ENCODE measurements at regions not wholly inside any gene's neighbourhood (a gene's known extent, or its start where the extent isn't known, plus 50 kb on each side); places are given as distances from the start of the nearest gene placed in this dataset.

GRCh38 chr7:155985518-155986250 is 173.4 kb upstream of the SHH start:
- POLR2A ChIA-PET (ENCODE audit: low non-redundant PET) = no interaction called here
- CTCF ChIA-PET = no interaction called here
- DNase-seq (ENCODE audit: low spot score) = no peak
- no peak for TF ChIP-seq CTCF (conservative IDR thresholded peaks at IDR 0.05; ENCODE audit: low read depth)
- H3K27ac ChIP-seq = no peak overlapping the region

GRCh38 chr7:155984609-155985405 is 172.5 kb upstream of the SHH start:
- POLR2A ChIA-PET (ENCODE audit: low non-redundant PET) = no interaction called here
- CTCF ChIA-PET = interaction anchor here (0.5 kb wide), 1 partner anchor 574 kb away, joined by 5 read pairs; no protein-coding TSS in a partner anchor
- no peak for TF ChIP-seq CTCF (conservative IDR thresholded peaks at IDR 0.05; ENCODE audit: low read depth)
- no peak overlapping the region for H3K27ac ChIP-seq
- no peak for DNase-seq (ENCODE audit: low spot score)

GRCh38 chr7:155984028-155984580 is 171.8 kb upstream of the SHH start:
- ChIA-PET CTCF (no interaction called here), POLR2A (ENCODE audit: low non-redundant PET) (no interaction called here)
- no peak for TF ChIP-seq CTCF (conservative IDR thresholded peaks at IDR 0.05; ENCODE audit: low read depth)
- no peak for DNase-seq (ENCODE audit: low spot score)
- no peak overlapping the region for H3K27ac ChIP-seq

GRCh38 chr7:155983176-155983815 is 171.0 kb upstream of the SHH start:
- no peak for TF ChIP-seq CTCF (conservative IDR thresholded peaks at IDR 0.05; ENCODE audit: low read depth)
- no peak overlapping the region for H3K27ac ChIP-seq
- ChIA-PET CTCF (no interaction called here), POLR2A (ENCODE audit: low non-redundant PET) (no interaction called here)
- no peak for DNase-seq (ENCODE audit: low spot score)

- DNase-seq (ENCODE audit: low spot score) = no peak
- H3K27ac ChIP-seq = no peak overlapping the region
- POLR2A ChIA-PET (ENCODE audit: low non-redundant PET) = no interaction called here
- CTCF ChIA-PET = no interaction called here
- no peak for TF ChIP-seq CTCF (conservative IDR thresholded peaks at IDR 0.05; ENCODE audit: low read depth)
Measured at GRCh38 chr7:155981703-155982102, 169.4 kb upstream of the SHH start.

- DNase-seq (ENCODE audit: low spot score) = no peak
- POLR2A ChIA-PET (ENCODE audit: low non-redundant PET) = no interaction called here
- CTCF ChIA-PET = interaction anchor here (0.7 kb wide), 1 partner anchor 37 kb away, joined by 3 read pairs; no protein-coding TSS in a partner anchor
- no peak for TF ChIP-seq CTCF (conservative IDR thresholded peaks at IDR 0.05; ENCODE audit: low read depth)
- no peak overlapping the region for H3K27ac ChIP-seq
Measured at GRCh38 chr7:155980841-155981240, 168.6 kb upstream of the SHH start.

Measured in RWPE1 (cell line).